Adrenal gland (tissue), 5 donors: ENCODE measurements at regions not wholly inside any gene's neighbourhood (a gene's known extent, or its start where the extent isn't known, plus 50 kb on each side); places are given as distances from the start of the nearest gene placed in this dataset.

Experiments
- POLR2A ChIP-seq, 2 donors: fragments of 450-650 bp; IDR thresholded peaks; one replicate each; pipeline ENCODE4 v1.6.1; 2017; ENCODE audit warnings: antibody characterized with exemption in 2 of 2, mild to moderate bottlenecking in 2 of 2, moderate library complexity in 1 of 2
- TF ChIP-seq, protein P1 (sequence below), 6 experiments: fragments of 450-650 bp in 4 of 6; fragments of 200-600 bp in 2 of 6; sonication (generic) in 1 of 6; IDR thresholded peaks; 1 replicate in 5 of 6; 2 replicates in 1 of 6; pipeline versions ENCODE4 v1.5.1 to v1.8.0; 2016 to 2021; ENCODE audit warnings: antibody characterized with exemption in 6 of 6, mild to moderate bottlenecking in 2 of 6, moderate library complexity in 1 of 6
- donor health status: DM: no; HTN: no; CAD: no.

DNA sequence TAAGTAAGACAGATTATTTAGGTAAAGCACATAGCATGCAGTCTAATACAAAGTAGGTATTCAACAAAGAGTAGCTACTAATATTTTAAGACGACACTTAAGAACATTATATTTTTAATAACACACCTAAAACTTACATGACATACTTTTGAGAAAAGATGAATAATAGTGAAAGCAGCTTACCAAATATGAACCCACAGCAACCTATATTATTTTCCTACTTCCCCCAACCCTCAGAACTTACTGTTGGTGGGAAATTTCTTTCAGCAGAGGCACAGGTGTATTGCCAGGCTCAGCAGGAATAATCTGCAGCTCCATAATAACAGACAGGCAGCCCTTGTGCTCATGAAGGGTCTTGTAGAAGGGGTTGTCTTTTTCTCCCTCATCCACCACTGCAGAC lies 498.9 kb downstream of the GLUD2 start:
- no peak for TF ChIP-seq POLR2A (IDR thresholded peaks at IDR 0.05)
- TF ChIP-seq, protein P1, sequence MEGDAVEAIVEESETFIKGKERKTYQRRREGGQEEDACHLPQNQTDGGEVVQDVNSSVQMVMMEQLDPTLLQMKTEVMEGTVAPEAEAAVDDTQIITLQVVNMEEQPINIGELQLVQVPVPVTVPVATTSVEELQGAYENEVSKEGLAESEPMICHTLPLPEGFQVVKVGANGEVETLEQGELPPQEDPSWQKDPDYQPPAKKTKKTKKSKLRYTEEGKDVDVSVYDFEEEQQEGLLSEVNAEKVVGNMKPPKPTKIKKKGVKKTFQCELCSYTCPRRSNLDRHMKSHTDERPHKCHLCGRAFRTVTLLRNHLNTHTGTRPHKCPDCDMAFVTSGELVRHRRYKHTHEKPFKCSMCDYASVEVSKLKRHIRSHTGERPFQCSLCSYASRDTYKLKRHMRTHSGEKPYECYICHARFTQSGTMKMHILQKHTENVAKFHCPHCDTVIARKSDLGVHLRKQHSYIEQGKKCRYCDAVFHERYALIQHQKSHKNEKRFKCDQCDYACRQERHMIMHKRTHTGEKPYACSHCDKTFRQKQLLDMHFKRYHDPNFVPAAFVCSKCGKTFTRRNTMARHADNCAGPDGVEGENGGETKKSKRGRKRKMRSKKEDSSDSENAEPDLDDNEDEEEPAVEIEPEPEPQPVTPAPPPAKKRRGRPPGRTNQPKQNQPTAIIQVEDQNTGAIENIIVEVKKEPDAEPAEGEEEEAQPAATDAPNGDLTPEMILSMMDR (IDR thresholded peaks at IDR 0.05), result no peak
